NCI-H510A treated with DMSO at 0.1 percent for 48 hours (cell line): ENCODE measurements at regions not wholly inside any gene's neighbourhood (a gene's known extent, or its start where the extent isn't known, plus 50 kb on each side); places are given as distances from the start of the nearest gene placed in this dataset.
"Not testable (repeated sequence)": the region's sequence is repeated elsewhere in the genome, so short reads cannot be mapped to it uniquely, and the experiment has no call there.

Experiments used
- DNase-seq: peaks from one replicate; lab custom pipeline; 2025; lab: John Stamatoyannopoulos, UW

- not testable (repeated sequence) for DNase-seq
Observed at GRCh38 chr6:85750146-85750545, 107.5 kb upstream of the SYNCRIP start.

GRCh38 chr6:85749236-85749635, 106.5 kb upstream of the SYNCRIP start:
- no peak for DNase-seq

- DNase-seq, result no peak
Observed at GRCh38 chr6:85747666-85748065, 105.0 kb upstream of the SYNCRIP start.

GRCh38 chr6:85747093-85747492, 104.4 kb upstream of the SYNCRIP start:
- no peak for DNase-seq

GRCh38 chr6:85744433-85744970, 101.8 kb upstream of the SYNCRIP start:
- DNase-seq, result no peak

GRCh38 chr6:85726206-85726605, 83.5 kb upstream of the SYNCRIP start:
- no peak for DNase-seq

GRCh38 chr6:85715797-85716196, 73.1 kb upstream of the SYNCRIP start:
- no peak for DNase-seq

GRCh38 chr6:85714893-85715530, 72.3 kb upstream of the SYNCRIP start:
- no peak for DNase-seq

- no peak for DNase-seq
Observed at GRCh38 chr6:85712346-85712745, 69.7 kb upstream of the SYNCRIP start.

GRCh38 chr6:85707515-85708145, 64.9 kb upstream of the SYNCRIP start:
- DNase-seq, result not testable (repeated sequence)

- no peak for DNase-seq
Observed at GRCh38 chr6:85706272-85706671, 63.6 kb upstream of the SYNCRIP start.

- DNase-seq, result no peak
Observed at GRCh38 chr6:85705220-85705619, 62.5 kb upstream of the SYNCRIP start.

GRCh38 chr6:85703406-85703805, 60.7 kb upstream of the SYNCRIP start:
- DNase-seq, result no peak
